Heart left ventricle (tissue), 13 donors: ENCODE measurements at regions not wholly inside any gene's neighbourhood (a gene's known extent, or its start where the extent isn't known, plus 50 kb on each side); places are given as distances from the start of the nearest gene placed in this dataset.

Experiments used
- CTCF ChIP-seq, 12 donors: fragments of 200-600 bp; sonication (generic) in 4 of 12; IDR thresholded peaks; one replicate each; pipeline versions ENCODE4 v1.5.0 to v1.8.0; 2018 to 2022; ENCODE audit warnings: antibody characterized with exemption in 12 of 12, mild to moderate bottlenecking in 5 of 12
- POLR2A ChIP-seq, 2 donors: fragments of 450-650 bp; IDR thresholded peaks; one replicate each; pipeline ENCODE4 v1.6.1; 2017; ENCODE audit warnings: antibody characterized with exemption in 2 of 2, mild to moderate bottlenecking in 2 of 2, moderate library complexity in 2 of 2
- donor health status: ischemic (EF 13 %, LVEDD 7.1; RV severe dilation, severe dysfunction).
- donor health status: DM: no; HTN: yes; CAD: no.
- donor health status: DM: no; HTN: no; CAD: no.
- donor health status: ischemic (EF 25% LVEDD 6.9; RV normal size, moderate dysfunction).
- donor health status: ischemic (EF 25% LVEDD 5.7; RV mildly dilated, moderate dysfunction).
- donor health status: ischemic (EF 35%, LVEDD 5.7; RV mildly dilated, moderate dysfunction).
- donor health status: nonischemic (EF 11% LVEDD 7.7; RV severe dilation, severe dysfunction).
- donor health status: DM: yes; HTN: yes; CAD: no.
- donor health status: PGD.
- donor health status: ischemic (EF 29% LVEDD 5.4; RV normal size, mild dysfunction).
- donor health status: nonischemic (EF 23%, LVEDD 6.1; RV moderate dilation, normal function).

- TF ChIP-seq CTCF (IDR thresholded peaks at IDR 0.05) = no peak
- no peak for TF ChIP-seq POLR2A (IDR thresholded peaks at IDR 0.05)
These were observed 505.8 kb upstream of the TNP1 start for GRCh38 chr2:217365656-217366055.
